NOMO-1 treated with dmso at 0.1 percent for 144 hours (cell line): ENCODE measurements at regions not wholly inside any gene's neighbourhood (a gene's known extent, or its start where the extent isn't known, plus 50 kb on each side); places are given as distances from the start of the nearest gene placed in this dataset.

Source experiments
- DNase-seq: peaks from one replicate; lab custom pipeline; 2025; ENCODE audit not compliant: unreplicated experiment; lab: John Stamatoyannopoulos, UW

DNA sequence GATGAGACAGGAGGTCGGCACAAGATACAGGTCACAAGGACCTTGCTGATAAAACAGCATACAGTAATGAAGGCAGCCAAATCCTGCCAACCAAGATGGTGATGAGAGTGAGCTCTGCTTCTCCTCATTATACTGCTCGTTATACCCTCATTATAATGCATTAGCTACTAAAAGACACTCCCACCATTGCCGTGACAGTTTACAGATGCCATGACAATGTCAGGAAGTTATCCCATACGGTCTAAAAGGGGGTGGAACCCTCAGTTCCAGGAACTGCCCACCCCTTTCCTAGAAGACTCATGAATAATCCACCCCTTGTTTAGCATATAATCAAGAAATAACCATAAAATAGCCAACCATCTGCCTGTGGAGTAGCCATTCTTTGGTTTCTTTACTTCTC, 224.2 kb downstream of the RBM43 start:
- DNase-seq = no peak

DNA sequence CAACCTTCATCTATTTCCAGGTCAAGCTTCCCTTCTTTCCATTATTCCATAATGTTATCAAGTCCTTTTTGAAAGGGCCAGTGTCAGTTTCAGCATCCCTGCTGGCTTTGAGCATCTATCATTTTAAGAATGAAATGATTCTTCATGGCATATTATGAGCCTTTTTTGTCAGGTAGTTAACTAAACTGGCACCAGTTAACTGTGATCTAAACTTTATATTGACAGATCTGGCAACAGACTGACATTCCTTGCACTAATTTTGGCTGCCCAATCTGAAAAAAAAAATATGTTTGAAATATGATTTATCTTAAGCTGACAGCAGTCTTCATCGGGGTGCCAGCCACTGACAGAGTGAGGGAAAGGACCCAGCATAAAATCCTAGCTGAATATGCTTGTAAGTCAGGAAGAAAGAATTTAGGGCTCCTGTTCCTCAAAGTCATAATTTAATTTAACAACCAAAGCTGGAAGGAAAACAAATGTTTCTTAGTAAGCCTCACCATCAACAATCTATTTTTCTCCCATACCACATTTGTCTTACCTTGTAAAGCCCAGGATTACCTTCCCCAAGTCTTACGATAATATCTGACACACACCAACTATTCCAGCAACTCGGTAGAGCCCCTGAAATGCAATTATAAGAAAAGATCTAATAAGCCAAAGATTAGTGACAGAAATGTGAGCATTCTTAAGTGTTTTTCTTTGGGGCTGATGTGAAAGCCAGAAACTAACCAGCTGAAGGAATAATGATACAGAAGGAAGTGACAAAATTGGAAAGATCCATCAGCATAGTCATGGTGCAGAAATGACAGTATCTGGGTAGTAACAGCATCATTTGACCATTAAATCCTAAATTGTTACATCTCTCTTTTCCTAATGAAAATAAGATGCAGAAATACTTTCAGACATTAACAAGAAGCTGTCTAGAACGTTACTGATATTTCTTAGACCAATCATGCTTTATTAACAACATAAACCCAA, 228.1 kb downstream of the RBM43 start:
- DNase-seq = no peak

DNA sequence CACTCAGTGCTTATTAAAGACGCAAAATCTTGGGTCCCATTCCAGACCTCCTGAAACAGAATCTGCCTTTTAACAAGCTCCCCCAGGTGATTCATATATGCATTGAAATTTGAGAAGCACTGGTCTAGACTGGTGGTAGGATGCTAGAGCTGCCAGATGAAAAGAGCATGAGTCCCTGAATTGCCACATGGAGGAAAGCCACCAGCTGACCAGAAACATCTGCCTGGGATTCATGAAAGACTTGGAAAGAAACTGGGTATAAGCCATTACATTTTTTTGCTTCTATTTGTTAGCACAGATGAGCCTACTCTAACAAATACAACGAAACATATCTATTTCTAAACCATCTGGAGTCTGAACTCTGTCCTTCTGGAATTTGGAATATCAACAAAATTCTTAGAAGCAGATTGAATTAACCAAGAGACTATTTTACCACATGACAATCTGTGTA, 228.9 kb downstream of the RBM43 start:
- no peak for DNase-seq

DNA sequence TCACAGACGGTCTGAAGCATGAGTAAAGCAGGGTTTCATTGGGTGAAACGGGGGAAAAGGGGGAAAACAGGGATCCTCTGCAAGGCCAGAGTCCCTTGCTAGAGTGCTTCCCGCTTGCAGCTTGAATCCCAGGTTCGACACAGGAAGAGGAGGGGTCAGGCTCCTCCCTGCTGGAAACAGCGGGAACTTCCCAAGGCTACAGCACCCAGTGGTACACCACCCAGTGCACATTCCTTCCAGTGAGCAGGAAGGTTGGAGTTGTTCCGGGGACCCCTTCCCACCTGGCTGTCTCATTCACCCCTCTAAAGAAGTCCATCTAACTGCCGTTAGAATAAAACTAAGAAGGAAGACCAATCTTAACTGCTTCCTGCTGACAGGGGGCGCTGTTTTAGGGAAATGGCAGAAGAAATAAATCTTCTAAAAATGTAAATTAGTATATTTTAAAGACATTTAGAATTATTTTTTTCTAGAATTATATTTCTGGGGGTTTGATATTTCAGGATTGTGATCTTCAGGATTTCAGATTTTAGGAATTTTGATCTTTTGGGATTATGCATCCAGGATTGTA, 230.9 kb downstream of the RBM43 start:
- DNase-seq = no peak

DNA sequence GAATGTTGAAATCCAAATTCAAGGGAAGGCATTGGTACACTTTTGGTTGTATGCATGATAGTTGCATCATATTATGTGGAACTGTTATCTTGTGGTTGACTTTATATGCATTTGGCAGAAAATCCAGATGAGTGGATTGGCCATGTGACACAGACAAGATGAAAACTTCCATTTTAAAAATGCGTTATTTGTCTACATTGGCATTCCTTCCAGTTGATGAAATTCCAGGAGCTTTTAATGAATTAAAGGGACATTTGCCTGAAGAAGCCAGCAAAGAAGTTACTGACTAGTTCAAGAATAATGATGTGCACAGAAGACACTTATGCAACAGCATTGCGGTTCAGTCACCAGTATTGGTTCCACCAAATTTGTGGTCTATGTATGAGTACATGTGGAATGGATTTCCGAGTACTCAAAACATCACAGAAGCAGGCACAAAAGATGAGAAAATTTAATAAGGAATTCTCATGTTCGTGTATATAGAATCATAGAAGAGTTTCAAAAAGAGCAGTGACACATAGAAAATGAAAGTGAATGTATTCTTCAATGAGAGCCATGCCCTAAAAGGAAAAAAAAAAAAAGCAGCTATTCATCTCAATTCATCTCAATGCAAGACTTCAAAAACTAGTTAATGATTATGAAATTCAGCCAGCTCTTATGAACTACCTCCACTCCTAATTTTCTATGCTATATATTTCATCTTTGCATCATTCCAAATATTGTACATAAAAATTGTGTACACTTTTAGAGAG, 232.1 kb downstream of the RBM43 start:
- DNase-seq = peak; percentile 12

DNA sequence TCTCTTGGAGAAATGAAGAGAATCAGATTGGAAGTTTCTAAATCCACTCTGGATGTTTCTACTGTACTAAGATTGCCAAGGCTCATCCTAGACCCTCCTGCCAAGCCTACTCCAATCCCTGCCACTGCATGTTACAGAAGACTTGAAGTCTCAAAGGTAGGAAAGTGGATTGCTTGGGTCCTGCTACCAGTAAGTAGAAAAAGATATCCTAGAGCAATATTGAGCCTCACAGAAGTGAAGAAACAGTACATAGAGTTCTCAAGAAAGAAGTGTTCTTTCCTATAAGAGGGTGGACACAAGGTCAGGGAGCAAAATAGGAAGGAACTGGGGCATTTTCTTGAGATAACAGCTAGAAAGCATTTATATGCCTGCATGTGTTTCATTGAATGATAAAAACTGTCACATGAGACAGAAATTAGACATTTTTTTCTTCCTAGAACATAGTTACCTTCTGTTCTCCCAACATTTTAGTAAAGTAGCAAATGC, 232.9 kb downstream of the RBM43 start:
- no peak for DNase-seq

DNA sequence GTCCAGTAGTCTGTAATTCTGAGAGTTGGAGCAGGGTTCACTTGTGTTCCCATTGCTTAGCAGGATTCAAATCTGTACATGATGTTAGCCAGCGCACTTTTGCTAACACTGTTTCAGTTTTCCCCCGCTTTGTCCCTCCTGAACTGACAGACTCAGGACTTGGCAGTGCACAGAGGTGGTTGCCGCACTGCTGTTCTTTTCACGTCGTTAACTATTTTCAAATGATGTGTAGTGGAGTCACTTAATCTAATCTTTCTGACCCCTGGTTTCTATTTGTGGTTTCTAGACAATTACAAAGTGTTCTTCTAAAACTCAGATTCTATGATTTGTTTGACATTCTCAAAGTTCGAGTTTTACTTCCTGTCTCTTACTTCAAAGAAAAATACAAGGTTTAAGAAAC, 234.5 kb downstream of the RBM43 start:
- no peak for DNase-seq

DNA sequence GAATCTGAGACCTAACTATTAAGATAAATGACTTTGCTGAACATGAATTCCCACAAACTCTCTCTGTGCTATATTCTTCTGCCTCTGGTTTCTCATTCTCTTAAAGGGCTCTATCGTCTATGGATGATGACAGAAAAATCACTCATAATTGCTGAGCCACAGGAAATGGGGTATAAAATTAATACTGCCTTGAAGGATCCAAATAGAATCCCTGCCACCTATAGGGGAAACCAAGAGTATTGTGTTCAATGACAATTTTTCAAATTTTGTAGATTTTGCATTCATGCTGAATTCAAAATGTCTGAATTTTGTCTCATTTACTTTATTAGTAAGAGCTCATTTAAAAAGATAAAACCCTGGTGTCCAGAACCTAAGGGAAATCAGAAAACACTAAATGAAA, 235.8 kb downstream of the RBM43 start:
- DNase-seq = no peak

DNA sequence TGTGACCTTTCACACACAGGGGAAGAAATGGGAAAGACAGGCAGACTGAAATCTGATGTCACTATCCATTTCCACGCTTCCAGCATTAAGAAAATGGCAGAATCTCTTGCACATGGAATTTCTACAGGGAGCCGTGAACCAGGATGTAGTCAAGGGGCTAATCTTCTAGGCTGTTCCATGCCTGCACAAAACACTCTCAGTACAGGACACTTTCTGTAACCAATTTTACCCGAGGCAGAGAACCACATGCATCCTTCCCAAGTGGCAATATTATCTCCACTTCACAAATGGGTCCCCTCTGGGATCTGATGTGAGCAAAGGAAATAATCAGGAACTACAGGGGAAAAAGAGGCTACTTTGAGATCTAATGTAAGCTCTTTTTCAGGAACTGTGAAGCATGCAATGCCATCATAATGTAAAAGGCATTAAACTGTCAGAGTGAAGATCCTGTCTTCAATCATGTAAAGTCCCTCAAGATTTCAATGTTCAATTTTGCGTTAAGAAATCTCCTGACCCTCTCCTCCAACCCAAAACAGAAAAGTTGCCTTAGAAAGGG, 236.9 kb downstream of the RBM43 start:
- no peak for DNase-seq

DNA sequence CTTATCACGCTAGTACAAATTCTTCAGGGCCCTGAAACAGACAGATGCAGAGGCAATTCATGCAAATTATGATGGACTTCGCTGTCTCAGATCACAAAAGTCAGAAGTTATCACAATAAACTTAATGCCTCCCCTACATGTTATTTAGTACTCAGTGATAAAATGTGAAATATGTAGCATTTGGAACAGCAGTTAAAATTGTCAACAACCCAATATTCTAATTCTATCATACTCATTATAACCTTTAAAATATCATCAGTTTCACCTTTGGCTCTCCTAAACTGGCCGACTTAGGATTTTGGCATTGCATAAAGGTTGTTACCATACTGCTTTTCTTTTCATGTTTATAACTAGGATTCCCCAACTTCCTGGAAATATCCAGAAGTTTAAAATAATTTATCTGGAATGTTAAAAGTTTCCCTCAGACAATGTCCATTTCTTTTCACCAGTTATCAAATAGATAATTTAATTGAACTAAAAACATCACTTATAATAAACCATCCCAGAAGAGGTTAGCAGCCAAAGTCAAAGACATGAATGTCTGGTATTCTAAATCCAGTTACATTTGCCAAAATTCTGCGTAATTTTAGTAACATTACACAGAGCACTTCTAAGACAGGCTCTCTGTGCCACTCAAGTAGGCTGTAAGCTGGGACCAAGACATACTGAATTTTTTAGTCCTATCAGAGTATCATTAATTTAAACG, 239.8 kb downstream of the RBM43 start:
- no peak for DNase-seq

DNA sequence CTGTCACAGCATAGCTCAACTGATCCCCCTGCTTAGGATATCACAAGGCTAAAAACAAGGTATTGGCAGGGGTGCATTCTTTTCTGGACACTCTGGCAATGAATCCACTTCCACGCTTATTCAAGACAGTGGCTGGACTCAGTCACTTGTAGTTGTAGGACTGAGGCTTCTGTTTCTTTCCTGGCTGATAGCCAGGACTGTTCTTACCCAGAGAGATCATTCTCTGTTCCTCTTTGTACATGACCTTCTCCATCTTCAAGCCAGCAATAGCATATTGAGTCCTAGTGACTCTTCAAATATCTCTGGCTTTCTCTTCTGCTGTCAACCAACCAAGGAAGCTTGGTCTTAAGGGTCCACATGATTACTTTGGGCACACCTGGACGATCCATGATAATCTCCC, 241.3 kb downstream of the RBM43 start:
- DNase-seq = no peak

DNA sequence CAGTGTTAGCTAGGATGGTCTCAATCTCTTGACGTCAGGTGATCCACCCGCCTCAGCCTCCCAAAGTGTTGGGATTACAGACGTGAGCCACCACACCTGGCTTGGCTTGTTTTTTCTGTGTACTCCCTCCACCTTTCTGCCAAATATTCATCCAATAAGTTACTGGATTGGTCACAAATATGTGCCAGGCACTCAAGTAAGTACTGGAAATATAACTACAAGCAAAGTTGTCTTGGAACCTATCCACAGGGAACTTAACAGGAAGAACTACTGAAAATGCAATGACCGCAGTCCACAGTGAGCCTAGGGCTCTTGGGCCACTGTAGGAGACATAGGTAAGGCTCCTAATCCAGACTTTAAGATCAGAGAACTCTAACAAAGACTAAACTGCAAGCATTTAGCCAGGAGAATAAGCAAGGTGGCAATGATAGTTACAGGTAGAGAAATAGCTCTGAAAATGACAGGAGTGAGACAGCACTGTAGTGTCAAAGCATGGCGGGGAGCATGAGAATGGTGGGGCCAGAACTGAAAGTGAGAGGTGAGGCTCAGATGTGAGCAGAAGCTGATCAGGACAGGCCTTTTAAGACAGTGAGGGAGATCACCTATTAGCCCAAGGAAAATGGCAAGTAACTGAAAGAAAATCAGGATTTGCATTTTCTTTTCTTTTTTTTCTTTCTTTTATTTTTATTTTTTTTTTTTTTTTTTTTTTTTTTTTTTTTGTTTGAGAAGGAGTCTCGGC, 252.1 kb downstream of the RBM43 start:
- DNase-seq = no peak

DNA sequence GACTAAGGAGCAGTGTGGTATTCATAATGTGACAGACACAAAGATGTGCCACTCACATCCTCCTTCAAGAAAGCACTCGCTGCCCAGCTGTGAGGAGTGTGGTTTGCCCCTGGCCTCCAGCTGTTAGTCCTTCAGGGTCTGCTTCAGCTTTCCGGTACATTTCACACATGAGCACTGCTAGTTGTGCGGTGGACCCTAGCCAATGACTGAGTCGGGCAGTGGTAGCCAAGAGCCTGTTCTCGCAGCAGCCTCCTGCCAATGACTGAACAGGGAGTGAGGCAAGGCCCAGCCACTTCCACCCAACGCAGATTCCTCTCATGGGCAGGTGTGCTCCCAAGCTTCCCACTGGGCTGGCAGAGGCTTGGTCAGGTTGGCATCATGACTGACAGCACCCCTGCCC, 254.3 kb downstream of the RBM43 start:
- DNase-seq = no peak

DNA sequence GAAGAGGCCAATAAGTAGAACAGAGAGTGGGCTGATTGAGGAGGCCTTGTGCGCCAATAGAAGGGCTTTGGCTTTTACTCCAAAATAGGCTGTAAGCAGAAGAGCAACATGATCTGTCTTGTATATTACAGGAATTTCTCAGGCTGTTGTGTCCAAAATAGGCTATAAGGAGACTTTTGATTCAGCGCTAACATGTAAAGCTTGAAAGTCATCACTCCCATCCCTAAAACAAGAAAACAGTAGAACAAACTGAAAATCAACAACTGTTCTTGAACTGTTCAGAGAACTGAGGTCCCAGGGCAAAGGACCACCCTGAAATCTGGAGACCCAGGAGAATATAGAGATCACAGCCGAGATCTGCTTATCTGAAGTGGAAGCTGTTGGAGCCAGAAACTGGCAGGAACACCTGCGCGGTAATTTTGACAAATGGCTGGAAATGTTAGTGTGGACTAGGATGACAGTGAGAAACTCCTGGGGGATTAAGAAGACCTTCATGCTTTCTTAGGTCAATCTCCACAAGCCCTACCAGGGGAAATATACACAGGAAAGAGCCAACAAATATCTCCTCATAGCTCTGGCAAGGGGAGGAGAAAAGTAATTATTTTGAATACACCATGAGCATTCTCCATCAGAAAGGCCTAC, 258.6 kb downstream of the RBM43 start:
- no peak for DNase-seq

DNA sequence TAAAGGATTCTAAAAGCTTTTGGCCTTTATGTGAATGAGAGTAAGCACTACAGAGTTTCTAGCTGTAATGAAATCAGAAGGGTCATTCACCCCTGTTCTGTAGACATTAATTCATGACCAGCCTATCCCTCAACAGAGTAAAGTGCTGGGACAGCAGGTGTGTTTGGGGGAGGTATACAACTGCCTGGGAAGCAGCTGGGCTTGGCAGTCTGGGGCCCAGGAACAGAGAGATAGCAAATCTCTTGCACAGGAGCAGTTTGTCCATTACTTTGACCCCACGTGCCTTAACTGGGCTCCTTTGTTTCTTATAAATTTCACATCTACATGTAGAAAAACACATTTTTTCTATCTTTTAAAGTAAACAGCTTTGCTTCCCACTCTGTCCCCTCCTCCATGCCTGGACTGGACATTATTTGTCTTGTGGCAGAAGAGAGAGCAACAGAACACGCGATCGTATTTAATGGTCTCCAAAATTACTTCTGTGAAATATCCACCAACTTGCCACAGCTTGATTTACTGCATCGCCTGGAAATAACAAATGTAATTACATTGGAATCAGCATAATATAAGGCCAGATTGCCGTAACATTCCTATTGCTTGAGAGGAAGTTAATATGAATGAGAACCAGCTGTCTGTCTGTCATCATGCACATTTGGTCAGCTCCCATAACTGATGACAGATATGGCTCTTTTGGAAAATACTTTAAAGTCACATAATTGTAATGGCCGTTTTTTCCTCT, 263.8 kb downstream of the RBM43 start:
- no peak for DNase-seq

DNA sequence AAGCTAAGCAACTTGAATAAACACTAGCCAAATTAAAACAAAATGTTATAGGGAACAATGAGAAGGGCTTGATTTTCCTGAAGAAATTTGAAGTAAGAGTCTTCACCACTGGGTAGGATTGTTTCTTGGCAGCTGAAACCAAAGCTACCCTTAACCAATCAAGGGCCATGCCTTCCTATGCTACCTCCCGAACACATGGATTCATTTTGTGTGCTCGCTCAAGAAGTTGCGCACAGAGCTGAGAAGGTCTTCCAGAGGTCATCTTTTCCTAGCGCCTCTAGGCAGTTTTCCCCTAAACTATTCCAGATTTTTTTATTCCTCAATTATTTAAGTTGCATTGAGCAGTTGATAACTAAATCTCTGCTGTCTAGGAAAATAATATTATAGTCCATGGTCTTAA, 264.6 kb downstream of the RBM43 start:
- no peak for DNase-seq

DNA sequence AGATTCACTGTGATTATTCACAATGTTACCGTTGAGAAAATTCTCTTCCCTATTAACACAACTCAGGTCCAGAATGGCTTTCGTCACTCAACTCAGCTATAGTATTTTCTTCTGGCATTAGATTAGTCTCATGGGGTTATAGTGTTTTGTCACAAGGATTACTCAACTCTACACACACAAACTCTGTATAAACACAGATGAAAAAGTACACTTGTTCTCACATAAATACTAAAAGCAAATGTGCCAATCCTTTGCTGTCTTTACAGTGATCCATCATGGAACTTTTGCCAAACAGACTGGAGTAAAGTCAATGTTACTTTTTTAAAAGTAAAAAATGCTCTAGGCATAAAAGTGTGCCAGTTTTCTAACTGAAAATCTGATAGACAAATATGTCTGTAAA, 267.6 kb downstream of the RBM43 start:
- DNase-seq = no peak

DNA sequence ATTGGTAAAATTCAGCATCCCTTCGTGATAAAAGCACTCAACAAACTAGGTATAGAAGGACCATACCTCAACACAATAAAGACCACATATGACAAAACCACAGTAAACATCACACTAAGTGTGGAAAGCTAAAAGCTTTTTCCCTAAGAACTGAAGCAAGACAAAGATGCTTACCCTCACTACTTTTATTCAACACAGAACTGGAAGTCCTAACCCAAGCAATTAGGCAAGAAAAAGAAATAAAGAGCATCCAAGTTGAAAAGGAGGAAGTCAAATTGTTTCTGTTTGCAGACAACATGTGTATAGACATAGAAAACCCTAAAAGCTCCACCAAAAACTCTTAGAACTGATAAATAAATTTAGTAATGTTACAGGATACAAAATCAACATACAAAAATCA, 271.7 kb downstream of the RBM43 start:
- no peak for DNase-seq

DNA sequence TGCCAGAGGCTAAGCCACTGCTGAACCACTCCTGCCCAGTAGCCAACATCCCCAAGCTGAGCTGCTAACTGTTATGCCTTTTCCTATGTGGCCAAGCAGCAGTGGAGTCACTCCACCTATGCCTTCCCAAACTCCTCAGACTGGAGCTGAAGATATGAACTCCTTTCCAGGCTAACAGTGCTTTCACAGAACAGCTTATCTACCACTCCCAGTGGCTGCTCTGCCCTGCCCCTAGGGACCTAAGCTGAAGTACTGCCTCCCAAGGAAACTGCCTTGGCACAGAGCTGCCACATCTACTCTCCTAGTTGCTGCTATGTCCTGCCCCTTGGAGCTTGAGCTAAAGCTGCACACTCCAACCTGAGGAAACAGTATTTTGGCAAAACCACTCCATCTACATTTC, 275.9 kb downstream of the RBM43 start:
- no peak for DNase-seq
